ENCODE measurements at regions not wholly inside any gene's neighbourhood (a gene's known extent, or its start where the extent isn't known, plus 50 kb on each side); places are given as distances from the start of the nearest gene placed in this dataset.

GRCh38 chr10:71066600-71066999 is 145.8 kb upstream of the UNC5B start:
- H3K4me3 Mint-ChIP-seq: no peak overlapping the region
- H3K4me1 Mint-ChIP-seq (ENCODE audit: low read depth): no peaks in the 10 kb centered on the region
- H3K27me3 Mint-ChIP-seq: no peaks in the 10 kb centered on the region
- H3K36me3 Mint-ChIP-seq: no peaks in the 10 kb centered on the region
- no peak overlapping the region for H3K27ac Mint-ChIP-seq
- no peaks in the 10 kb centered on the region for H3K9me3 Mint-ChIP-seq (ENCODE audit: low read depth)

- Mint-ChIP-seq H3K4me1 (ENCODE audit: low read depth) (no peaks in the 10 kb centered on the region), H3K4me3 (no peak overlapping the region), H3K36me3 (no peaks in the 10 kb centered on the region), H3K27me3 (no peaks in the 10 kb centered on the region), H3K9me3 (ENCODE audit: low read depth) (no peaks in the 10 kb centered on the region), H3K27ac (no peak overlapping the region)
Observed at GRCh38 chr10:71067098-71067740, 145.2 kb upstream of the UNC5B start.

- H3K4me3 Mint-ChIP-seq: no peak overlapping the region
- no peaks in the 10 kb centered on the region for H3K27me3 Mint-ChIP-seq
- H3K4me1 Mint-ChIP-seq (ENCODE audit: low read depth): no peaks in the 10 kb centered on the region
- no peaks in the 10 kb centered on the region for H3K9me3 Mint-ChIP-seq (ENCODE audit: low read depth)
- no peak overlapping the region for H3K27ac Mint-ChIP-seq
- no peaks in the 10 kb centered on the region for H3K36me3 Mint-ChIP-seq
Observed at GRCh38 chr10:71068861-71069271, 143.5 kb upstream of the UNC5B start.

- no peaks in the 10 kb centered on the region for H3K9me3 Mint-ChIP-seq (ENCODE audit: low read depth)
- no peaks in the 10 kb centered on the region for H3K27me3 Mint-ChIP-seq
- no peak overlapping the region for H3K4me3 Mint-ChIP-seq
- no peaks in the 10 kb centered on the region for H3K4me1 Mint-ChIP-seq (ENCODE audit: low read depth)
- no peaks in the 10 kb centered on the region for H3K36me3 Mint-ChIP-seq
- H3K27ac Mint-ChIP-seq: no peak overlapping the region
Observed at GRCh38 chr10:71069909-71070666, 142.3 kb upstream of the UNC5B start.

GRCh38 chr10:71070741-71071140 is 141.6 kb upstream of the UNC5B start:
- no peaks in the 10 kb centered on the region for H3K27me3 Mint-ChIP-seq
- H3K27ac Mint-ChIP-seq: no peak overlapping the region
- H3K4me3 Mint-ChIP-seq: no peak overlapping the region
- no peaks in the 10 kb centered on the region for H3K4me1 Mint-ChIP-seq (ENCODE audit: low read depth)
- H3K36me3 Mint-ChIP-seq: no peaks in the 10 kb centered on the region
- H3K9me3 Mint-ChIP-seq (ENCODE audit: low read depth): no peaks in the 10 kb centered on the region

GRCh38 chr10:71072131-71072822 is 140.1 kb upstream of the UNC5B start:
- H3K27me3 Mint-ChIP-seq: no peaks in the 10 kb centered on the region
- H3K9me3 Mint-ChIP-seq (ENCODE audit: low read depth): no peaks in the 10 kb centered on the region
- no peaks in the 10 kb centered on the region for H3K36me3 Mint-ChIP-seq
- H3K4me3 Mint-ChIP-seq: no peak overlapping the region
- no peak overlapping the region for H3K27ac Mint-ChIP-seq
- H3K4me1 Mint-ChIP-seq (ENCODE audit: low read depth): no peaks in the 10 kb centered on the region

- Mint-ChIP-seq H3K4me3 (no peak overlapping the region), H3K9me3 (ENCODE audit: low read depth) (no peaks in the 10 kb centered on the region), H3K36me3 (no peaks in the 10 kb centered on the region), H3K27ac (no peak overlapping the region), H3K27me3 (no peaks in the 10 kb centered on the region), H3K4me1 (ENCODE audit: low read depth) (no peaks in the 10 kb centered on the region)
Observed at GRCh38 chr10:71072823-71073210, 139.6 kb upstream of the UNC5B start.

GRCh38 chr10:71073451-71074175 is 138.8 kb upstream of the UNC5B start:
- peak overlapping the region; percentile 12 for H3K27ac Mint-ChIP-seq
- no peak overlapping the region for H3K4me3 Mint-ChIP-seq
- no peaks in the 10 kb centered on the region for H3K4me1 Mint-ChIP-seq (ENCODE audit: low read depth)
- no peaks in the 10 kb centered on the region for H3K36me3 Mint-ChIP-seq
- no peaks in the 10 kb centered on the region for H3K27me3 Mint-ChIP-seq
- no peaks in the 10 kb centered on the region for H3K9me3 Mint-ChIP-seq (ENCODE audit: low read depth)

- Mint-ChIP-seq H3K36me3 (no peaks in the 10 kb centered on the region), H3K4me1 (ENCODE audit: low read depth) (no peaks in the 10 kb centered on the region), H3K27ac (no peak overlapping the region), H3K9me3 (ENCODE audit: low read depth) (no peaks in the 10 kb centered on the region), H3K4me3 (no peak overlapping the region), H3K27me3 (no peaks in the 10 kb centered on the region)
Observed at GRCh38 chr10:71074176-71074755, 138.1 kb upstream of the UNC5B start.

GRCh38 chr10:71075086-71075758 is 137.1 kb upstream of the UNC5B start:
- Mint-ChIP-seq H3K27ac (no peak overlapping the region), H3K36me3 (no peaks in the 10 kb centered on the region), H3K4me1 (ENCODE audit: low read depth) (no peaks in the 10 kb centered on the region), H3K4me3 (no peak overlapping the region), H3K9me3 (ENCODE audit: low read depth) (no peaks in the 10 kb centered on the region), H3K27me3 (no peaks in the 10 kb centered on the region)

- Mint-ChIP-seq H3K27ac (no peak overlapping the region), H3K4me1 (ENCODE audit: low read depth) (no peaks in the 10 kb centered on the region), H3K27me3 (no peaks in the 10 kb centered on the region), H3K4me3 (no peak overlapping the region), H3K9me3 (ENCODE audit: low read depth) (no peaks in the 10 kb centered on the region), H3K36me3 (no peaks in the 10 kb centered on the region)
Observed at GRCh38 chr10:71075759-71076472, 136.5 kb upstream of the UNC5B start.

- Mint-ChIP-seq H3K4me1 (ENCODE audit: low read depth) (no peaks in the 10 kb centered on the region), H3K9me3 (ENCODE audit: low read depth) (no peaks in the 10 kb centered on the region), H3K4me3 (no peak overlapping the region), H3K36me3 (no peaks in the 10 kb centered on the region), H3K27me3 (no peaks in the 10 kb centered on the region), H3K27ac (no peak overlapping the region)
Observed at GRCh38 chr10:71076473-71077142, 135.8 kb upstream of the UNC5B start.

GRCh38 chr10:71077143-71077581 is 135.2 kb upstream of the UNC5B start:
- H3K9me3 Mint-ChIP-seq (ENCODE audit: low read depth): no peaks in the 10 kb centered on the region
- H3K4me3 Mint-ChIP-seq: no peak overlapping the region
- no peaks in the 10 kb centered on the region for H3K27me3 Mint-ChIP-seq

More at GRCh38 chr10:71077143-71077581, 135.2 kb upstream of the UNC5B start:
- no peaks in the 10 kb centered on the region for H3K4me1 Mint-ChIP-seq (ENCODE audit: low read depth)
- H3K36me3 Mint-ChIP-seq: no peaks in the 10 kb centered on the region
- H3K27ac Mint-ChIP-seq: no peak overlapping the region

Data from activated naive CD8-positive, alpha-beta T cell (primary cell).